ENCODE measurements at regions not wholly inside any gene's neighbourhood (a gene's known extent, or its start where the extent isn't known, plus 50 kb on each side); places are given as distances from the start of the nearest gene placed in this dataset.

DNA sequence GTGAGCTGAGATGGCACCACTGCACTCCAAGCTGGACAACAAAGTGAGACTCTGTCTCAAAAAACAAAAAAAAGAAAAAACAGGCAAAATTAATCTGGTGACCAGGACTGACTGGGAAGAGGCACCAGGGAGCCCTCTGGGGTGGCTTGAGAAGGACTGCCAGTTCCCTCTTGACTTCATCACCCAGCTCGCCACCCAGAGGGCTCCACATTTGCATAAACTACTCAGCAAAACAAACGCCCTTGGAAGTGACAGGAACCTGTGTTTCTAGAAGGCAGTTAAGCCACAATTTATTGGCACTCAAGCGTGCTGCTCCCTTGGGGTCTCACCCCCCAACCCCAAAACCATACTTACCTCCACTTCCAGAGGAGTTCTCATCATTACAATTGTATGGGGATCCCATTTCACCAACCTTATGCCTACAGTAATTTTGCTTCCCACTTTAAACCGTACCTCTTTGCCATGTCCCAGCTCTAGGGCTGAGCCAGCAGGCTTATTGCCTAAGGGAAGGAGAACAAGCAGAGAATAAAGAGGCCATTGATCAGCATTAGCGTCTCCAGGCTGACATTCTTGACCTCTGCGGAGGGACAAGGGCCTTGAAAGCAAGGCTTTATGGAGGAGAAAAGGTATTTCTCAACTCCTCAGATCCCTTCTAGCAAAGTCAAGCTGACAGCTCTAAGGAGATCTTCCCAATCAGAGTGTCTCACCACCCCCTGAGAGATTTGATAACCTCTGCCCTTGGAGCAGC, 357.4 kb downstream of the SHQ1 start:
- TF ChIP-seq CTCF (conservative IDR thresholded peaks at IDR 0.05; ENCODE audit: low read depth, low read length): no peak
- no peak overlapping the region for H3K4me3 ChIP-seq (ENCODE audit: low read depth, low read length)
- no peak for DNase-seq (ENCODE audit: low read depth)

DNA sequence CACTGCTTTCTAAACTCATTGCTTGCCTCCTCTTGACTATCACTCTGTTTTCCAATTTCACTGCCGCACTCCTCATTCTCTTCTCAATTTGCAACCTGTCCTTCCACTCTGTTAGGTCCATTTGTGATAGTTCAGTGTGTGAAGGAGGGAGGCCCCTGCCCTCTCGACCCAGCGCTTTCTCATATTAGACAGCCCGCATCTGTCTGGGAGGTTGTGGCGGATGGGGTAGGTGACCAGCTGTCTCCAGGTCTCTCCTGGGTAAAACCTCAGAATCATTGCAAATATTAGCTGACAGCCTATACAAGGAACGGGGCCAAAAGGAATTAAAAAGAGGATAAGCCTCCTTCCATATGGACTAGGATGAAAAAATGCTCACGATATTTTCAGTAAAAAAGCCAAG, 358.3 kb downstream of the SHQ1 start:
- no peak for TF ChIP-seq CTCF (conservative IDR thresholded peaks at IDR 0.05; ENCODE audit: low read depth, low read length)
- no peak for DNase-seq (ENCODE audit: low read depth)
- H3K4me3 ChIP-seq (ENCODE audit: low read depth, low read length): no peak overlapping the region

DNA sequence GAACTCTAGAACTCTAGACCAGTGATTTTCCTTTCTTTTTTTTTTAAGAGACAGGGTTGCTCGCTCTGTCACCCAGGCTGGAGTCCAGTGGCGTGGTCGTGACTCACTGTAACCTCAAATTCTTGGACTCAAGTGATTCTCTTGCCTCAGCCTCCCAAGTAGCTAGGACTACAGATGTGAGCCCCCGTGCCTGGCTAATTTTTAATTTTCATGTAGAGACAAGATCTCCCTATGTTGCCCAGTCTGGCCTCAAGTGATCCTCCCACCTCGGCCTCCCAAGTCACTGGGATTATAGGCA, 359.6 kb downstream of the SHQ1 start:
- no peak for TF ChIP-seq CTCF (conservative IDR thresholded peaks at IDR 0.05; ENCODE audit: low read depth, low read length)
- DNase-seq (ENCODE audit: low read depth): peak; percentile 44
- no peak overlapping the region for H3K4me3 ChIP-seq (ENCODE audit: low read depth, low read length)

GRCh38 chr3:72487946-72488737, 360.1 kb downstream of the SHQ1 start:
- H3K4me3 ChIP-seq (ENCODE audit: low read depth, low read length): no peak overlapping the region
- DNase-seq (ENCODE audit: low read depth): peak; percentile 76
- no peak for TF ChIP-seq CTCF (conservative IDR thresholded peaks at IDR 0.05; ENCODE audit: low read depth, low read length)

DNA sequence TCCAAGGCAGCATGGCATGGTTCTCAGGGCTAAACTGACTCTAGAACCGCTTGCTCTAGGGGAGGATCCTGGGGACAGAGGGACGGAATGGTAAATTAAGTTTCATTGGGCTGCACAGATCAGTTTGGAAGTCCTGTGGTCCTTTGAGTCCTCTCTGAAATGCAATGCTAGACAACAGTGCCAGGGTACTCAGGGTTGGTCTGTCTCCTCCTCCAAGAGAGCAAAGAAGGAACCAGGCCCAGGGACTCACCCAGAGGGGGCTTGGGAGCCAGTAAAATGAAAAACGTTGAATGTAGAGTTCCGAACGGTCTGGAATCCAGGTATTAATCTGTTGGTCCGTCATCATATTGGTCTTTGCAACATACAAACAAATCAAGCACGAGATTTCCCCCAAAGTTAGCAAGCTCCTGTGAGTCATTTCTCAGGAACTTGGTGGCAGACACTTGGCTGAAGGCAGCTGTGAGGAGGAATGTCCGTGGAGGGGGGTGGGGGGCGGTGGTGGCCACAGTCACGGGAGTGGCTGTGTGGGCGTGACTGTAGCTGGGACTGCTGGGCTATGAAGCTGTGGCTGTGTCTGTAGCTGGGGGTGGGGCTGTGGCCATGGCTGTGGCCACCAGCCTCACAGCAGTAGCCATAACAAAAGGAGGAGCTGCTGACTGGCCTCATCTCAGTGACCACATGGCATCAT, 361.0 kb downstream of the SHQ1 start:
- no peak overlapping the region for H3K4me3 ChIP-seq (ENCODE audit: low read depth, low read length)
- DNase-seq (ENCODE audit: low read depth): peak; percentile 86
- no peak for TF ChIP-seq CTCF (conservative IDR thresholded peaks at IDR 0.05; ENCODE audit: low read depth, low read length)

DNA sequence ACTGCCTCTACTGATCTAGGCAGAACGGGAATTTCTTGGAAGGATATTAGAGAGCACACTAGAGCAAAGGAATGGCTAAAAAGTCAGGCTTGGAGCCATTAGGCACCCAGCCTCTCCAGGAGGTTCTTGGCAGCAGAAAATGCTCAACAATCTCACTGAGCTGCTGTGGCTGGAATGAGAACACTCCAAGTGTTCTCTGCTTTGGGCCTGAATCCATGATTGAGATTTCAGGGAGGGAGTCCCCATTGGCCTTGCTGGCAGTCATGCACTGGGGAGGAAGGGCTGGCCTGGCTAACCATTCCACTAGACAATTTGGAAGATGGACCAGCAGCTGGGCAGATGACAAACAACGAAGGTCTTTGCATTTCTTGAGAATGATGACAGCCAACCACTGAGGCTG, 362.6 kb downstream of the SHQ1 start:
- DNase-seq (ENCODE audit: low read depth): peak; percentile 31
- TF ChIP-seq CTCF (conservative IDR thresholded peaks at IDR 0.05; ENCODE audit: low read depth, low read length): no peak
- H3K4me3 ChIP-seq (ENCODE audit: low read depth, low read length): no peak overlapping the region

Measured in choroid plexus epithelial cell (primary cell).